ENCODE measurements at regions not wholly inside any gene's neighbourhood (a gene's known extent, or its start where the extent isn't known, plus 50 kb on each side); places are given as distances from the start of the nearest gene placed in this dataset.

- no peak overlapping the region for H3K27ac ChIP-seq (ENCODE audit: low read depth, low read length)
- no peak overlapping the region for H3K4me3 ChIP-seq (ENCODE audit: insufficient read depth, low read length, poor library complexity, severe bottlenecking)
- no peaks in the 10 kb centered on the region for H4K20me1 ChIP-seq (ENCODE audit: low read depth, low read length)
- H3K9ac ChIP-seq (ENCODE audit: low read length) = no peak overlapping the region
- no peak overlapping the region for H2AFZ ChIP-seq (ENCODE audit: low read depth, low read length, severe bottlenecking)
- no peaks in the 10 kb centered on the region for H3K9me3 ChIP-seq (ENCODE audit: insufficient read depth, low read length)
- no peak overlapping the region for H3K4me2 ChIP-seq (ENCODE audit: low read depth, low read length, poor library complexity, severe bottlenecking)
- H3K9me2 ChIP-seq (replicated peaks; ENCODE audit: insufficient read depth, low read length) = no peaks in the 10 kb centered on the region
- H3K36me3 ChIP-seq (ENCODE audit: low read length) = no peaks in the 10 kb centered on the region
- TF ChIP-seq, protein P1, sequence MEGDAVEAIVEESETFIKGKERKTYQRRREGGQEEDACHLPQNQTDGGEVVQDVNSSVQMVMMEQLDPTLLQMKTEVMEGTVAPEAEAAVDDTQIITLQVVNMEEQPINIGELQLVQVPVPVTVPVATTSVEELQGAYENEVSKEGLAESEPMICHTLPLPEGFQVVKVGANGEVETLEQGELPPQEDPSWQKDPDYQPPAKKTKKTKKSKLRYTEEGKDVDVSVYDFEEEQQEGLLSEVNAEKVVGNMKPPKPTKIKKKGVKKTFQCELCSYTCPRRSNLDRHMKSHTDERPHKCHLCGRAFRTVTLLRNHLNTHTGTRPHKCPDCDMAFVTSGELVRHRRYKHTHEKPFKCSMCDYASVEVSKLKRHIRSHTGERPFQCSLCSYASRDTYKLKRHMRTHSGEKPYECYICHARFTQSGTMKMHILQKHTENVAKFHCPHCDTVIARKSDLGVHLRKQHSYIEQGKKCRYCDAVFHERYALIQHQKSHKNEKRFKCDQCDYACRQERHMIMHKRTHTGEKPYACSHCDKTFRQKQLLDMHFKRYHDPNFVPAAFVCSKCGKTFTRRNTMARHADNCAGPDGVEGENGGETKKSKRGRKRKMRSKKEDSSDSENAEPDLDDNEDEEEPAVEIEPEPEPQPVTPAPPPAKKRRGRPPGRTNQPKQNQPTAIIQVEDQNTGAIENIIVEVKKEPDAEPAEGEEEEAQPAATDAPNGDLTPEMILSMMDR (IDR thresholded peaks at IDR 0.05; ENCODE audit: insufficient read depth, low read length, poor library complexity, severe bottlenecking) = no peak
- no peak for TF ChIP-seq EZH2phosphoT487 (conservative IDR thresholded peaks at IDR 0.05; ENCODE audit: low read length)
- H3K27me3 ChIP-seq (ENCODE audit: low read length) = no peaks in the 10 kb centered on the region
- no peaks in the 10 kb centered on the region for H3F3A ChIP-seq (ENCODE audit: insufficient read depth)
- no peaks in the 10 kb centered on the region for H3K79me2 ChIP-seq (ENCODE audit: insufficient read depth, low read length)
These were observed 407.4 kb downstream of the SMARCA1 start for GRCh38 chrX:129115935-129116334.

- H2AFZ ChIP-seq (ENCODE audit: low read depth, low read length, severe bottlenecking) = no peak overlapping the region
- no peaks in the 10 kb centered on the region for H3K79me2 ChIP-seq (ENCODE audit: insufficient read depth, low read length)
- no peaks in the 10 kb centered on the region for H4K20me1 ChIP-seq (ENCODE audit: low read depth, low read length)
- no peaks in the 10 kb centered on the region for H3K9me2 ChIP-seq (replicated peaks; ENCODE audit: insufficient read depth, low read length)
- TF ChIP-seq, protein P1 (IDR thresholded peaks at IDR 0.05; ENCODE audit: insufficient read depth, low read length, poor library complexity, severe bottlenecking) = no peak
- TF ChIP-seq EZH2phosphoT487 (conservative IDR thresholded peaks at IDR 0.05; ENCODE audit: low read length) = no peak
- H3K9me3 ChIP-seq (ENCODE audit: insufficient read depth, low read length) = no peaks in the 10 kb centered on the region
- H3K4me2 ChIP-seq (ENCODE audit: low read depth, low read length, poor library complexity, severe bottlenecking) = no peak overlapping the region
- H3K36me3 ChIP-seq (ENCODE audit: low read length) = no peaks in the 10 kb centered on the region
- H3K4me3 ChIP-seq (ENCODE audit: insufficient read depth, low read length, poor library complexity, severe bottlenecking) = no peak overlapping the region
- no peak overlapping the region for H3K9ac ChIP-seq (ENCODE audit: low read length)
- H3F3A ChIP-seq (ENCODE audit: insufficient read depth) = no peaks in the 10 kb centered on the region
- no peaks in the 10 kb centered on the region for H3K27me3 ChIP-seq (ENCODE audit: low read length)
- H3K27ac ChIP-seq (ENCODE audit: low read depth, low read length) = no peak overlapping the region
These were observed 408.2 kb downstream of the SMARCA1 start for GRCh38 chrX:129115104-129115503.

DNA sequence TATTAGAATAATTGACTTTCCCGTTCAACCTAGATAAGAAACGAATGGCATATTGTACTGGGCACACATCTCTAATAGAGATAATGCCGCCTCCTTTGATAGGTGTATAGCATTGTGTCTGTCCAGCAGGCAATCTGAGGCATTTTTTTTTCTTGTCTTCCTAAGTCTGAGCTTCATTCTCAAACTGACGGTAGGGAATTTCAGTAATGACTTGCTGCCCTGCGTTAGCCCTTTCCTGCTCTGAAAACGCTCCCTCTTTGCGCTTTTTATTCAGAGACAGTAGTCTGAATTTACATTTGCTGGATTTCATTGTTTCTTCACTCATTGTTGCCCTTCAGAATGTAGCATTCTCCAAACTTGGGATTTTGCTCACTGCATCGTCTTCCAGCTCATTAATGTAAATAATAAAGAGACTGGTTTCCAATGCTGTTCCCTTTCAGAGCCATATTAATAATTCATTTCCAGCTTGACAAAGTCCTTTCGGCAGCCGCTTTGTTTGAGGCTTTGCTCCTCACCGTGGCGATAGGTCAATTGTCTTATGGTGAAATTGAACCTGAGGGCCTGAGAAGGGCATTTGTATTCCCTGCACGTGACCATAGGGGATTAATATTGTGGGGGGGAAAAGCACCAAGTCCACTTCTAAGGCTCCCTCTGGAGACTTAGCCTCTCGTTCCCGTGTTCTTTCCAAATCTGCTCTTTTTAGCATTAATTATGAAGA, 412.1 kb downstream of the SMARCA1 start:
- H3K4me2 ChIP-seq (ENCODE audit: low read depth, low read length, poor library complexity, severe bottlenecking) = no peak overlapping the region

More for the DNA sequence above, 412.1 kb downstream of the SMARCA1 start:
- H3K27me3 ChIP-seq (ENCODE audit: low read length) = no peaks in the 10 kb centered on the region
- H3F3A ChIP-seq (ENCODE audit: insufficient read depth) = no peaks in the 10 kb centered on the region
- no peaks in the 10 kb centered on the region for H3K36me3 ChIP-seq (ENCODE audit: low read length)
- TF ChIP-seq EZH2phosphoT487 (conservative IDR thresholded peaks at IDR 0.05; ENCODE audit: low read length) = no peak
- TF ChIP-seq, protein P1 (IDR thresholded peaks at IDR 0.05; ENCODE audit: insufficient read depth, low read length, poor library complexity, severe bottlenecking) = no peak
- no peaks in the 10 kb centered on the region for H3K9me3 ChIP-seq (ENCODE audit: insufficient read depth, low read length)
- no peak overlapping the region for H2AFZ ChIP-seq (ENCODE audit: low read depth, low read length, severe bottlenecking)
- H3K9ac ChIP-seq (ENCODE audit: low read length) = no peak overlapping the region
- H4K20me1 ChIP-seq (ENCODE audit: low read depth, low read length) = no peaks in the 10 kb centered on the region
- no peaks in the 10 kb centered on the region for H3K9me2 ChIP-seq (replicated peaks; ENCODE audit: insufficient read depth, low read length)
- no peak overlapping the region for H3K4me3 ChIP-seq (ENCODE audit: insufficient read depth, low read length, poor library complexity, severe bottlenecking)
- no peaks in the 10 kb centered on the region for H3K79me2 ChIP-seq (ENCODE audit: insufficient read depth, low read length)
- no peak overlapping the region for H3K27ac ChIP-seq (ENCODE audit: low read depth, low read length)

Measured in SU-DHL-6 (cell line).